ENCODE measurements at regions not wholly inside any gene's neighbourhood (a gene's known extent, or its start where the extent isn't known, plus 50 kb on each side); places are given as distances from the start of the nearest gene placed in this dataset.
A peak's percentile ranks its signal among the peaks of the same experiment; 100 is the strongest.

- no peak for TF ChIP-seq EZH2 (IDR thresholded peaks at IDR 0.05; ENCODE audit: borderline replicate concordance)
- peak; percentile 100 for TF ChIP-seq EZH2phosphoT487 (IDR thresholded peaks at IDR 0.05; ENCODE audit: low read depth, severe bottlenecking, unreplicated experiment)
- Histone ChIP-seq H3K36me3 (replicated peaks; ENCODE audit: insufficient read depth, low read depth) (no peaks in the 10 kb centered on the region), H3K4me2 (no peak overlapping the region), H3K79me2 (no peaks in the 10 kb centered on the region), H4K20me1 (ENCODE audit: insufficient read depth, poor library complexity, severe bottlenecking) (no peaks in the 10 kb centered on the region), H3K4me1 (ENCODE audit: insufficient read depth) (no peaks in the 10 kb centered on the region), H3K27ac (no peak overlapping the region), H2AFZ (no peak overlapping the region), H3K9me2 (replicated peaks; ENCODE audit: insufficient read depth) (no peaks in the 10 kb centered on the region), H3K4me3 (no peak overlapping the region), H3K9me3 (ENCODE audit: low read depth) (no peaks in the 10 kb centered on the region), H3K27me3 (peaks cover 21% of the 10 kb centered on the region)
- no peak for DNase-seq (ENCODE audit: low spot score)
- WGBS (ENCODE audit: low lambda C conversion rate, missing lambda C conversion rate), result 51% methylated on average over 7 of the region's 7 CpGs
These were observed 513.9 kb downstream of the DIRAS2 start for GRCh38 chr9:90128587-90129190.

- no peaks in the 10 kb centered on the region for H3K9me2 ChIP-seq (replicated peaks; ENCODE audit: insufficient read depth)
- 86% methylated on average over 4 of the region's 4 CpGs for WGBS (ENCODE audit: low lambda C conversion rate, missing lambda C conversion rate)
- no peaks in the 10 kb centered on the region for H4K20me1 ChIP-seq (ENCODE audit: insufficient read depth, poor library complexity, severe bottlenecking)
- peaks cover 25% of the 10 kb centered on the region for H3K27me3 ChIP-seq
- no peaks in the 10 kb centered on the region for H3K79me2 ChIP-seq
- H3K36me3 ChIP-seq (replicated peaks; ENCODE audit: insufficient read depth, low read depth), result no peaks in the 10 kb centered on the region
- no peak overlapping the region for H2AFZ ChIP-seq
- no peak overlapping the region for H3K4me3 ChIP-seq
- H3K27ac ChIP-seq, result no peak overlapping the region
- no peak overlapping the region for H3K4me2 ChIP-seq
- no peaks in the 10 kb centered on the region for H3K9me3 ChIP-seq (ENCODE audit: low read depth)
- DNase-seq (ENCODE audit: low spot score), result no peak
- TF ChIP-seq EZH2phosphoT487 (IDR thresholded peaks at IDR 0.05; ENCODE audit: low read depth, severe bottlenecking, unreplicated experiment), result no peak
- no peak for TF ChIP-seq CTCF (IDR thresholded peaks at IDR 0.05; ENCODE audit: poor library complexity)
- no peak for TF ChIP-seq EZH2 (IDR thresholded peaks at IDR 0.05; ENCODE audit: borderline replicate concordance)
- no peaks in the 10 kb centered on the region for H3K4me1 ChIP-seq (ENCODE audit: insufficient read depth)
These were observed 513.2 kb downstream of the DIRAS2 start for GRCh38 chr9:90129446-90129845.

GRCh38 chr9:90131568-90131967 lies 511.1 kb downstream of the DIRAS2 start:
- Histone ChIP-seq H3K4me2 (no peak overlapping the region), H3K4me3 (no peak overlapping the region), H3K9me3 (ENCODE audit: low read depth) (no peaks in the 10 kb centered on the region), H3K27ac (no peak overlapping the region), H3K36me3 (replicated peaks; ENCODE audit: insufficient read depth, low read depth) (no peaks in the 10 kb centered on the region), H3K4me1 (ENCODE audit: insufficient read depth) (no peaks in the 10 kb centered on the region), H3K9me2 (replicated peaks; ENCODE audit: insufficient read depth) (no peaks in the 10 kb centered on the region), H3K27me3 (peaks cover 25% of the 10 kb centered on the region), H4K20me1 (ENCODE audit: insufficient read depth, poor library complexity, severe bottlenecking) (no peaks in the 10 kb centered on the region), H3K79me2 (no peaks in the 10 kb centered on the region), H2AFZ (no peak overlapping the region)
- no peak for DNase-seq (ENCODE audit: low spot score)
- TF ChIP-seq EZH2phosphoT487 (IDR thresholded peaks at IDR 0.05; ENCODE audit: low read depth, severe bottlenecking, unreplicated experiment), result no peak
- 89% methylated on average over 7 of the region's 7 CpGs for WGBS (ENCODE audit: low lambda C conversion rate, missing lambda C conversion rate)

- H2AFZ ChIP-seq, result no peak overlapping the region
These were observed 509.8 kb downstream of the DIRAS2 start for GRCh38 chr9:90132866-90133265.

GRCh38 chr9:90137801-90138200 lies 504.8 kb downstream of the DIRAS2 start:
- DNase-seq (ENCODE audit: low spot score), result no peak
- WGBS (ENCODE audit: low lambda C conversion rate, missing lambda C conversion rate), result 83% methylated on average over 1 of the region's 1 CpG

More at GRCh38 chr9:90132866-90133265, 509.8 kb downstream of the DIRAS2 start:
- Histone ChIP-seq H3K27me3 (peaks cover 25% of the 10 kb centered on the region), H3K79me2 (no peaks in the 10 kb centered on the region), H4K20me1 (ENCODE audit: insufficient read depth, poor library complexity, severe bottlenecking) (no peaks in the 10 kb centered on the region), H3K9me3 (ENCODE audit: low read depth) (no peaks in the 10 kb centered on the region), H3K4me2 (no peak overlapping the region), H3K27ac (no peak overlapping the region), H3K9me2 (replicated peaks; ENCODE audit: insufficient read depth) (no peaks in the 10 kb centered on the region), H3K4me1 (ENCODE audit: insufficient read depth) (no peaks in the 10 kb centered on the region), H3K4me3 (no peak overlapping the region), H3K36me3 (replicated peaks; ENCODE audit: insufficient read depth, low read depth) (no peaks in the 10 kb centered on the region)
- TF ChIP-seq EZH2 (IDR thresholded peaks at IDR 0.05; ENCODE audit: borderline replicate concordance), result no peak
- DNase-seq (ENCODE audit: low spot score), result no peak

More at GRCh38 chr9:90137801-90138200, 504.8 kb downstream of the DIRAS2 start:
- Histone ChIP-seq H3K79me2 (no peaks in the 10 kb centered on the region), H3K4me2 (no peak overlapping the region), H3K4me3 (no peak overlapping the region), H3K27me3 (peaks cover 10% of the 10 kb centered on the region), H2AFZ (no peak overlapping the region), H3K36me3 (replicated peaks; ENCODE audit: insufficient read depth, low read depth) (no peaks in the 10 kb centered on the region), H4K20me1 (ENCODE audit: insufficient read depth, poor library complexity, severe bottlenecking) (no peaks in the 10 kb centered on the region), H3K4me1 (ENCODE audit: insufficient read depth) (no peaks in the 10 kb centered on the region), H3K27ac (no peak overlapping the region), H3K9me2 (replicated peaks; ENCODE audit: insufficient read depth) (no peaks in the 10 kb centered on the region), H3K9me3 (ENCODE audit: low read depth) (no peaks in the 10 kb centered on the region)
- no peak for TF ChIP-seq CTCF (IDR thresholded peaks at IDR 0.05; ENCODE audit: poor library complexity)
- no peak for TF ChIP-seq EZH2 (IDR thresholded peaks at IDR 0.05; ENCODE audit: borderline replicate concordance)
- TF ChIP-seq EZH2phosphoT487 (IDR thresholded peaks at IDR 0.05; ENCODE audit: low read depth, severe bottlenecking, unreplicated experiment), result no peak

All from hepatocyte (in vitro differentiated cells).